HG03135 (cell line): ENCODE measurements at regions not wholly inside any gene's neighbourhood (a gene's known extent, or its start where the extent isn't known, plus 50 kb on each side); places are given as distances from the start of the nearest gene placed in this dataset.
"Not testable (repeated sequence)": the region's sequence is repeated elsewhere in the genome, so short reads cannot be mapped to it uniquely, and the experiment has no call there.

Experiments used
- ATAC-seq: cut with Tn5 transposase; IDR thresholded peaks from one replicate; pipeline ENCODE4 v1.9.1; 2021; ENCODE audit warnings: mild to moderate bottlenecking, moderate library complexity; ENCODE audit not compliant: unreplicated experiment

DNA sequence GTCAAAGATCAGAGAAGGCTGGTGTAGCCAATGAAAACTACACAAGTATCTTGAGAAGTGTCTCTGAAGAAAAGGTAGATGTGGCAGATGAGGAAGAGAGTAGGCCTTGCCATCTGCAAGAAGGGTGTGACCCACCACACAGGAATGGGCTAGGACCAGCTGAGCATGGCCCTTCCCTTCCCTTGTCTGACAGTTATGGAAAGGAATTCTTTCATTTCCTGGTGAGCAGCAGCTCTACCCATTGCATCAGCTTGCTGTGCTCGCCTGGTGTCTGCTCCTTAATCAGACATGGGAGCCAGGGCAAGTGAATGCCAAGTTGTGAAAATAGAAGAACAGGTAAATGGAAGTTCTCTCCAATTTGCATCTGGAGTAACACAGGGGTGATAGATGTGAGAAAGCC, 145.2 kb upstream of the KRR1 start:
- ATAC-seq: no peak

DNA sequence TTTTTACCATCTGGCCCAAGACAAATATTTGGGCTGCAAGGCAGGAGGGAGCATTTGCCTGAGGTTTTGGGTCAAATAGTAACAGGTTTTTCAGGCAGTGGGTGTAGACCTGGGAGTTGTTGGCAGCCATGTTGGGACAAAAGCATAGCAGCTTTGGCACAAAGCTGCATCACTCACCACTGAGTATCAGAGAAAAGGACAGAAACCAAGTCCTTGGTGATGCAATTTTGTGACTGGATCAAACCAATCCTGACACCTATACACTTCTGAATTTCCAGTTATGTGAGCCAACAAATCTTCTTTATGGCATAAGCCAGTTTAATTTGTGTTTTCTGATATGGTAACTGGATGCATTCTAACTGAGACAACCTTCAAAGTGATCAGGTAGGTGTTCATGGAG, 144.8 kb upstream of the KRR1 start:
- no peak for ATAC-seq

DNA sequence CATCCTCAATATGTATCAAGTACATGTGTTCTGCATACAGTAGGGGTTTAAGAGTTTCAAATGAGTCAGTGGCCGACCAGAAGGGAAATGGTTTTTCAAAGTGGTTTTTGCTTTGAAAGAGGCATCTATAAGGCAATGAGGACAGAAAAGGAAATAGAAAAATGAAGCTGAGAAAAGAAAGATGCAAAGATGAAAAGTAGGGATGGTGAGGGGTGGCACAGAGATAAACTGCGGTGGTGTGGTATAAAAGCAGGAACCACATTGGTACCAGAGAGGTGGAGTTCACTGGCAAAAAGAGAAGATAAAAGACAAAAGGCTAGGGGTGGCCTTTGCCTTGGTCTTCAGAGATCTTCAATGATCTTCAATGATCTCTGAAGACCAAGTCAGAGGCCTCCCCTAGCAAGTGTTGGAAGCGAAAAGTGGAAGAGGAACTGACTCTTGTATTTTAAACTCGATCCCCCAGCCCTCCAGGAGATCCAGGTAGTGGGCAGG, 144.0 kb upstream of the KRR1 start:
- ATAC-seq: no peak

DNA sequence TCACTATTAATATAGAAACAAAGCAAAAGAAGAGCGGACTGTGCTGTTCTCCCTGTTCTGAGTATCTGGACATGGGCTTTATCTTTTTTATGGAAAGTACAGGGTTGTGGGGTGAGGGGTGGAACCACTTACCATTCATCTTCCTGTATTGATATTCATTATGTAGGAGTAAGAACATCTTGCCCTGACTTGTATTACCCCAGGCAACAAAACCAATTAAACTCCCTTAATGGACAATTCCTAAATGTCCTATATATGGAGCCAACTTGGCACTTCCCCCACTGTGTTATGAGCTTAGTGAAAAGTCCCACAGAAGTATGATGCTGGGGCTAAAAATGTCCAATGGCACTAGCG, 139.9 kb upstream of the KRR1 start:
- no peak for ATAC-seq

DNA sequence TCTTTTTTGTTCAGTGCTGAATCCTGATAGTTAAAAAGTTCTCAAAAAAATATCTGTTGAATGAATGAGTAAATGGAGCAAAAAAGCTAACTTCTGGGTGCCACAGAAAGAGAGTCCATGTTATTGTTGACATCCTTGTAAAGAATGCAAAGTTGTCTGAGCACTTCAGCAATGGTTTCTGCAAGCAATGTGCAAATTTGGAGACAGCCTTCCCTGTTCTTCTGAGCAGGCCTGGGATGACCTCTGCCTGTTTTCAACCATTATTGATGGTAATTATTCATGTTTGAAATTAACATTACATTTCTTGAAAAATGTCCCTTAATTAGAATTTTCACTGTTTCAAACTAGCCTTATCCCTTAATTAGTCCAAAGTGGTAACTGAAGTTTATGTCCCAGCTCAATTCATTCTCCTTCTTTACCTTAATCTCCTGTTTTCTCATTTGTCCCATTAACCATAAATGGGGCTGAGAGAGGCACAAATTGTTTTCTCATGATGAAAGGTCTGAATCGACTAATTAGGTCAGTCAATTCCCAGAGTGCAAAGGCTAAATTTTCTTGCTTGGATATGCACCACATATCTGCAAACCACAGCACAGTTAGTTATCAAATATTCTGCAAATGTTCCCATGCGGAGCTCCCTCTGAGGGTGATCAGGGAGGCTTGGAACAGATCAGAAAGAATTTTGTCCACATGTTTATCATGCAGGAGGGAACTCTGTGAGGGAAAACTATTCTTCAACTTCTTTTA, 139.4 kb upstream of the KRR1 start:
- no peak for ATAC-seq

DNA sequence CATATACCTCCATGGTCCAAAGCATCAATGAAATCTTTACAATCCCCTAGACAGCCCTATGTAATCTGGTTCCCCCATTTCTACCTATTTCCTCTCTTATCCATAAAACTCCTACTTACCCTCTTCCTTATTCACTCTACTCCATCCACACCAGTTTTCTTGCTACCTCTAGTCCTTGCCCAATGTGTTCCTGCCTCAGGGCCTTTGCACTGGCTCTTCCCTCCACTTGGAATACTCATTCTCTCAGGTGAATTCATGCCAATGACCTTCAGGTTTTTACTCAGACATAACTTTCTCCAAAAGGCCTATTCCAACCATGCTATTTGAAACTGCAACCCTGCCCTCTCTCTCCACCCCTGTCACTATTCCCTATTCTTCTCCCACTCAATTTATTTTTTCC, 138.7 kb upstream of the KRR1 start:
- no peak for ATAC-seq

DNA sequence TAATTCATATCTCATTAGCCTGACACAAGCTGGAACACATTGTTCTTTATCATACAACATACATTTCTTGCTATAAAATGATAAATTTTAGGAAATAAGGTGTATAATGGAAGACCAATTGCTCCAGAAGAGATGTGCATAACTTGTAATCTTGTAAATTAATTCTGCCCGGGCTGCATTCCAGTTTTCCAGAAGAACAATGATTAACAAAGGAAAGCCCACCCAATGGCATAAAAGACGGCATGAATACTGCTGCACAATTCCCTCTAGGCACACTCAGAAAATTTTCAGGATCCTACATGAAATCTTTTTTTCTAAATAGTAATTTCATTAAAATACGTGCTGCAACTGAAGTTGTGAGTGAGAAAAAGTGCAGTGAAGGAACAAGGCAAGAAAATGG, 137.4 kb upstream of the KRR1 start:
- ATAC-seq: no peak

DNA sequence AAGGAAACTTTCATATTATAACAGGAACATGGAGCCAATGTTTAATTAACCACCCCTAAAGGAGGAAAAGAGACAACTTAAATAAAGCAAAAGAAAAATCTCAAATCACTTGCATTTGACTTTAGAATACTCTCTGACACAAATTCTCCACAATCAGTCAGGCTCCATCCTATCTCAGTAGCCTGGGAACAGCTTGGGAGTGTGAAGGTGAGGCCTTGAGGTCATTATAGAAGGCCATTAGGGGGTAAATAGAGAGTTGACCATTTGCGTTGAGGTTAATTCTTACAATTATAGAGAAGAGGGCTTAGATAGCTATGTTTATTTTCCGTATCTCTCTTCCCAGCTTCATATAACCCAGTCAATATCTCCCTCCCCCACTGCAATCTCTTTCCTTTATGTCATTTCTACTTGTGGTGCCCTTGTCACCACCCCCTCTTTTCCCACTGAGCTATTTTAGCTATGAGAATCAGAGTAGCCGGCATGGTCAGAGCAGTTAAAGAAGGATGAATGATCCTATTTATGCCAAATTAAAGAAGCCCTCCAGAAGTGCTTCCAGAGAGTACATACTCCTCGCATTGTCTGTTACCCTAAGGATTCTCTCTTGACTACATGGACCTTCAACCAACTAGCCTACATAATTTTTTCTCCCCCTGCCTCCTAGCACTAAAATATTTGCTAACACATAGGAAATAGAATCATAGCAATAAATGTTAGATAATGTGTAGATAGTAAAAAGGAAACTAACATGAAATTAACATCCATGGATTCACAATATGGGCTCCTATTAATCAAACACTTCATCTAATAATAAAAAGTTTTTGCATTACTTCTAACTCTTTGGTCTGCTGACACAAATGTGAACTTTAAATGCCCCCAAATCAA, 135.2 kb upstream of the KRR1 start:
- no peak for ATAC-seq

DNA sequence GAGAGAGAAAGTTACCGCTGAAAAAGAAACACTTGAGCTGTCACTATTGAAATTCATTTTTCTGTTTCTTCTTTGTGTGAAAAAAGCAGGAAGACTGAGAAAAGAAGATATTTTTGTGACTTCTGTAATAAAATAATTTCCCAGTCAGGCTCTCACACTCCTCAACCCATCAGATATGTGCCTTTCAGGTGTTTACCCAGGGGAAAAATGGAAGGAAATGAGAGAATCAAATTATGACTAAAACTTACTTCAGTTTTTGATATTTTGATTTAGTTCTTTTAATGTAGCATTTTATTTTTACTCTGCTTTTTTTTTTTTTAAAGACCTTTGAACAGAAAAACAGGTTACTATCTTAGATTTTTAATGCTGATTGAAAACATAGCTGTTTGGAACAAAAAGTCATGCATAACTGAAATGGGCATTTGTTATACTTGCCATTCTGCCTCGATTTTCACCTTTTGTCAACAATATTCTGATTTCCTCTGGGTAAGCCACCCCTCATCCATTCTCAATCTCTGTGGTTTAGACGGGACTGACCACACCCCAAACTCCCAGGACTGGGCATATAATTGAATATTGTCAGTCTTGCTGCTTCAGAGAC, 133.2 kb upstream of the KRR1 start:
- no peak for ATAC-seq

DNA sequence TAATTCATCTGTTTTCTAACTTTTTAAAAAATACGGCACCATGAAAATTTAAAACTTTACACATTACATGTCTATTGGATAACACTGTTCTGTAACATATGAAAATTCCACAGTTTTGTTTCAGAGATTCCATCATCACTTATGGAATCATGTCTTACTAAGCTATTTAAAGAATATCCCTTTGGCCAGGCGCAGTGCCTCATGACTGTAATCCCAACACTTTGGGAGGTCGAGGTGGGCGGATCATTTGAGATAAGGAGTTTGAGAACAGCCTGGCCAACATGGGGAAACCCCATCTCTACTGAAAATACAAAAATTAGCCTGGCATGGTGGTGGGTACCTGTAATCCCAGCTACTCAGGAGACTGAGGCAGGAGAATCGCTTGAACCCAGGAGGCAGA, 131.7 kb upstream of the KRR1 start:
- not testable (repeated sequence) for ATAC-seq

DNA sequence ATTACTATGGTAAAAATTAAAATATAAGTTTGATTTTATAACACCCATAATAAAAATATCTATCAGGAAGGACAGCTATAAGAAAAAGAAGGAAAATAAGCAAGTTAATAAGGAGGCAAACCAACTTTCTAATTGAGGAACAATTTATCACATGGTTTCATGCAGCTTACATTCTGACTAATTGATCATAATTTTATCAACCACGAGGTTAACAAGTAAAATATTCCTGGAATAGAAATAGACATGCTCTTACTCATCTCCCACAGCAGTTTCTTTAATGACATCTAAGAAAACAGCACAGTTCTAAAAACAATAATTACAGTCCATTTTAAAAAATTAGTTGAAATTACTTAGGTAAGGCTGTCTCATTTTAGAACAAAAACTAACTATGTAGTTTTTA, 130.8 kb upstream of the KRR1 start:
- ATAC-seq: no peak

DNA sequence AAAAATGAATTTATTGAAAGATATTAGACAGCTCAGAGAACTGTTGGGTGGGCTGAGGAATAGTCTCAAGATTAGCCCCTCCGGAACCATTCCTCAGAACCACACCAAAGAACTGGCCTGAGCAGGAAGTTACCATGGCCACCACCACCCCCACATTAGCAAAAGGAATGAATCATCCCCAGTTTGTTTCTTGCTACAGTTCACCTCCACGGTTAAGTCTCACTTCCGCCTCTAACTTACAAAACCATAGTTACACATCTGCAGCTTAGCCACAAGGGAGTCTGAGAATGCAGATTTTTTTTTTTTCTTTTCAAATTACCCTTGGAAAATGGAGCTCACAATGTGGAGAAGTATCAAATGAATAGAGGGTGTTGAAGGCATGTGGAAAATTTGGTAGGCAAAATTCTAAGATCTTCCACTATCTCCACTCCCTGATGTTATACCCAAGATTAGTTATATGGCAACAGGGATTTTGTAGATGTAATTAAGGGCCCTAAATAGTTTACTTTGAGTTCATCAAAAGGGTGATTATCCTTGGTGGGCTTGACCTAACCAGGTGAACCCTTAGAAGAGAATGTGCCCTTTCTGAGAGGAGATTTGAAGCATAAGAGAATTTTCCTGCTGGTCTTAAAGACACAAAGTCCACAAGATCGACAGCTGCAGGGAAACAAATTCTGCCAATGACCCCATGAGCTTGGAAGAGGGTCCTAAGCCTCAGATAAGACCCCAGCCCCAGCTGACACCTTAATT, 129.8 kb upstream of the KRR1 start:
- peak; percentile 100 for ATAC-seq

DNA sequence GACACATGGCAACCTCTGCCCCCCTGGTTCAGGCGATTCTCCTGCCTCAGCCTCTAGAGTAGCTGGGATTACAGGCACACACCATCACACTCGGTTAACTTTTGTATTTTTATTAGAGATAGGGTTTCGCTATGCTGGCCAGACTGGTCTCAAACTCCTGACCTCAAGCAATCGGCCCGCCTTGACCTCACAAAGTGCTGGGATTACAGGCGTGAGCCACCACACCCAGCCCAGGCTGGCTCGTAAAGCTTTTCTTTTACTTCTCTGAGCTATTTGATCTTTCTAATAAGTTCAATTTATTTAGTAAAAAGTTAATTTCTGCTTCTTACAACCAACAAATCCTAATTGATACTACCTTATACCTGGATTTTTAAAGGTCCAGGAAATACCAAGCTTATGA, 127.4 kb upstream of the KRR1 start:
- no peak for ATAC-seq

DNA sequence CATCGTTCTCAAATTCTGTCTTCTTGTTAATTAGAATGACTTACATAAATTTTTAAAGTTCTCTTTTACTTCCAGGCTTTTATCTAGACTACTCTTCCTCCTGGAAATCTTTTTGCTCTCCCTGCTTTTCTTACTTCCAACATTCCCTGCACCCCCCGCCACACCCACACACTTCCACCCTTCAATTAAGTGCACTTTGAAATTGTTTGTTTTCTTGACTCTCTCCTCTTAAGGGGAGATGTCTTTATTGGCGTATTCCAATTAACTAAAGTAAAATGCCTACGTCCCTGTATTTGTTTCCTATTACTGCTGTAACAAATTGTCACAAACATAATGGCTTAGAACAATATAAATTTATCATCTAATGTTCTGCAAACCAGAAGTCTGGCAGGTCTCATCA, 125.2 kb upstream of the KRR1 start:
- no peak for ATAC-seq

DNA sequence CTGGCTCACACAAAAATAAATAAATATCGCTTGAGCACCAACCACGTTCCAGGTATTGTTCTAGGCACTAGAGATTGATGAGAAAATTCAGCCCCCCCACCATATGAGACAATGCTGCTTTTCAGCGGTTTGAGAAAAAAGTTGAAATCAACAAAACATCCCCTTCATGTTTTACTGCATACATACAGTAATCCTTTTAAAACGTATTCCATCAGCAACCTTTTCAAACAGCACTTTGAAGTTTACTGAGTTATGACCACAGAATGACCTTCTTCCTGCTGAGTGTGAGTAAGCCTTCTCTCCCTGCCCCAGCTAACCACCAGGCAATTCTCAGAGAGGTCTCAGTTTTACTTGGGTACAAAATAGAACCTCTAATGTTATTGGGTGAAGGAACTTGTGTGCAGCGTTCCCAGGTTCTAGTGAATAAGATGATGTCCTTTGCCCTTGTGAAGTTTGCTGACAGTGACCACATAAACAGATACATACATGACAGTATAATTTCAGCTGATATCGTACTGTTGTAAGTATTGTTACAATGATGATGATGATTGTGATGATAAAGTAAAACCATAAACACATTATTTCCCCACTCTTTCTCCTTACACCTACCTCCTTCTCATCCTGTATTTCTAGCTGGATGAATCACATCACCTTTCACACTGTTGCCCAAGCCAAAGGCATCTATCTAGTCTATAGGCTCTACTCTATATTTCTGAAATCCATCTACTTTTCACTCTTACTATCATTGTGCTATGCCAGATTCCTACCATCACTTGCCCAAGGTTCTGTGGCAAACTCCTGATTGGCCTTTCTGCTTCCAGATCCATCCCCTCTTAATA, 124.4 kb upstream of the KRR1 start:
- ATAC-seq: no peak

DNA sequence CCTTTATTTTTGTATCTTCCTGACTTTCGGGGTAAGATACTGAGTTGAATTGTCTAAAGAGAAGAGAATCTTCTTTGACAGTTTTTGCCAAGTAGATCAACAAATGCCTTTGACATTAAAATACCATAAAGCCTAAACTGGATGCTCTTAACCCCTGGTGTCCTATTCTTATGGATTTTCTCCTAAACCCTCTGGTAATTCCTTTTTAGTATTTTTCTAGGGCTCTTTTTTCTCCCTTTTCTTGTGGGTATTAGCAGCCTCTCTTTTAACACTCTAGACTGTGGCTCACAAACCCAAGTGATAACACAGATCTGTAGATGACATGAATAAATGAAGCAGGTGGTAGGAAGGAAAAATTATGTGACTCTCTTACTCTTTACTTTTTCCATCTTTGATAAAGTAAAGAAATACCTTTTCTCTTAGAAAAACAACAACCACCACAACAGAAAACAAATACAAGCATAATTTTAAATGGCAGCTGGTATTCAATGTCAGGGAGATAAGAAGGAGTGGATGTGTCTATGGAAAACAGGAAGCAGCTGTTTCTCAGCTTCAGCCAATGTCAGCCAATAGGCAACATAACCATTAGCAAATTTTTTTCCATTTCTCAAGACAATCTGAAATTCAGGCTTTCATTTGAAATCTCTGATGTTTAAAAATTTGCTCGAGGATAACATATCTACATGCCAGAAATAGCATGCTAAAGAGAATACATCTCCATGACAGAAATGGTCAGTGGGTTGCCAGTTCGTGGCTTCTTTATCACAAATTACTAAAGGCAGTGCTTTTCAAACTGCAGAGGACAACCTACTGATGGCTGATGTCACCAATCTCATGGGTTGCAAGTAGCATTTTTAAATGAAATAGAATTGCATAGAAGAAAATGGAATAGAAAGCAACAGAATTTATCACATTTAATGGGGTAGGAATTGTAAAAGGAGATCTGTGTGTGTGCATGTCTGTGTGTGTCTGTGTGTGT, 123.1 kb upstream of the KRR1 start:
- ATAC-seq: no peak

DNA sequence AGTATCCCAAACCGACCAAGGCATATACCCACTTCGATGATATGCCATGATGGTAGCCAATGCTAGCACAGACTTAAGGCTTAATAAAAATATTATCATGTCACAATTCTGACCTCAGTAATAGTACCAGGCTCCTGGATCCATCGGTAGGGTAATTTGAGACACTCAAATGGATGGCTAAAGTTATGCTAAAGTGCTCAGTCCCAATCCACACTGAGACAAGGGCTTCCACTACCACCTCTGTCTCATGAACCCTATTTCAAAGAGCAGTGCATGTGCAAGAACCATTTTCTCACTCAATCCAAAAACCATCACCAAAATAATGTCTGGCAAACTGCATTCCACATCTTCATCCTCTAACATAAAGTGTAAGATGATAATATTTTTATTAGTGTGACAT, 122.4 kb upstream of the KRR1 start:
- no peak for ATAC-seq

DNA sequence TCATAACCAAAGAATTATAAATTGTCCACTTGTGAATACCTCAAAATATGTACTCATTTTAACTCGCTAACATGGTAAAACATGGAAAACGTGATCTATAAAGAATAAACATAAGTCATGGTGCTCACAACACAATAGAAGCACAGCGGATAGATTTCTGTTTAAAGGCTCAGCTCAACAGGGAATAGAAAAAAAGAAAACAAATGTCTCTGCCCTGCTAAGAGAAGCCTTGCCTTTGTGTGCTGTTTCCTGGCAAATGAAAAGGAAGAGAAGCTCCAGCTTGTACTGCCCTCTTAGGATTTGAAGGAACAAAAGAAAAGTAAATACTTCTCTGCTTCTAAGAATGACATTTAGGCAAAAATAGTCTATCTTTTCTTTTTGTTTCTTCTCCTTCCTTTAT, 121.0 kb upstream of the KRR1 start:
- ATAC-seq: no peak

DNA sequence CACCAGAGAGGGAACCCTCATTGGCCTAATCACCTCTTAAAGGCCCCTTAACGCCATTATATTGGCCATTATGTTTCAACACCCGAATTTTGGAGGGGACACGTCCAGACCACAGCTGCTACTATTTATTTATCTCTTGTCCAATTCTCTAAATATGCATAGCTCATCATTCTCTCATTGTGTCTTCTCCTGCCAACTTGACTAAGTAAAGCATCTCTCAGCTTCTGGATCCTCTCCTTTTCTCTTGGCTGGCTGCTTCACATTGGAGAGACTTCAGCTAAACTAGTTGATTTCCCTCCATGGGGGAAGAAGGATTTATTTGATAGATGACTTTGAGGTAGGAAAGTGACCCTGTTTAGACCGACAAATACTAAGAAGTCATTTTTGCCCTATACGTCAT, 120.4 kb upstream of the KRR1 start:
- ATAC-seq: no peak
